Amniotic stem cell (primary cell): ENCODE measurements at regions not wholly inside any gene's neighbourhood (a gene's known extent, or its start where the extent isn't known, plus 50 kb on each side); places are given as distances from the start of the nearest gene placed in this dataset.

ENCODE experiments used
- DNase-seq: peaks from one replicate; lab custom pipeline; 2025; lab: John Stamatoyannopoulos, UW

- no peak for DNase-seq
Observed at GRCh38 chr14:101469382-101470247, 91.7 kb upstream of the DIO3 start.

- DNase-seq = no peak
Observed at GRCh38 chr14:101470266-101470665, 91.0 kb upstream of the DIO3 start.

DNA sequence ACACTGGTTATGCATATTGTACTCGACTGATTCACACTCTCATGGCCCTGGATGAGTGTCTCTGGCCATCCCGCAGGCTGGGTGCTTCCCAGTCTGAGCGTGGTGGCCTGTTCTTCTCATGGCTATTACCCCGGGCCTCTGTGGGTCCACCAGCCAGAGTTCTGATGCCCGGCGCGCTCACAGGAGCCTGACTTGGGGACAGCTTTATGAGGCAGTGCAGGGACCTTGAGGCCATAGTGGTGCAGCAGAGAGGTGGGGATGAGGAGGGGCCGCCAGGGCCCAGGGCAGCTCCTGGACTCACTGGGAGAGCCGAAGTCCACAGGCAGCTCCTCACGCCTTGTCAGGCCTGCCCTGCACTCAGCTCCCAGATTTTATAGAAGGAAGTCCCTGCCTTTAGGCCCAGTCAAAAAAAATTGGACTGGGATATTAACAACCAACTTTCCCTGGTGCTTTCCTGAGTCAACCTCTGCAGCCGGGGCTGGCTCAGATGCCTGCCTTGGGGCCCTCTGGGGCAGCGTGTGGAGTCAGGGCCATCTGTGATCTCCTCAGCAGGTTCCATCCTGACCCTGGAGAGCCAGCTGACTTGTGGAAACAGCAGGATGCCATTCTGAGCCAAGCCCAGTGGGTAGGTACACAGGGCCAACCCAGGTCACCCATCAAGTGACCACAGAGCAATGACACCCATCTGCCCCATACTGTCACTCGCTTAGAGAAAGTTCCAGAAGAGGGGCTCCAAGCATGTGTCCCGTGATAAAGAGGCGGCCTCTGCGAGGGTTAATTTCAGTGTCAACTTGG lies 89.4 kb upstream of the DIO3 start:
- no peak for DNase-seq

DNA sequence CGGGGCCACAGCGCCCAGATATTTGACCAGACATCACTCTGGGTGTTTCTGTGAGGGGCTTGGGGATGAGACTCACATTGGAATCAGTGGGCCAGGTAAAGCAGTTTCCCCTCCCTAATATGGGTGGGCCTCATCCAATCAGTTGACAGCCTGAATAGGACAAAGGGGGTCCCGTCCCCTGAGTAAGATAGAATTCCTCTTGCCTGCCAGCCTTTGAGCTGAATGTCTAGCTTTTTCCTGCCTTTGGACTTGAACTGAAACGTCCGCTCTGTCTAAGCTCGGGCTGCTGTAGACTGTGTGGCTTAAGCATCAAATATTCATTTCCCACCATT lies 88.8 kb upstream of the DIO3 start:
- no peak for DNase-seq

GRCh38 chr14:101473045-101473729 lies 88.1 kb upstream of the DIO3 start:
- DNase-seq = no peak

- no peak for DNase-seq
Observed at GRCh38 chr14:101473795-101474562, 87.3 kb upstream of the DIO3 start.

DNA sequence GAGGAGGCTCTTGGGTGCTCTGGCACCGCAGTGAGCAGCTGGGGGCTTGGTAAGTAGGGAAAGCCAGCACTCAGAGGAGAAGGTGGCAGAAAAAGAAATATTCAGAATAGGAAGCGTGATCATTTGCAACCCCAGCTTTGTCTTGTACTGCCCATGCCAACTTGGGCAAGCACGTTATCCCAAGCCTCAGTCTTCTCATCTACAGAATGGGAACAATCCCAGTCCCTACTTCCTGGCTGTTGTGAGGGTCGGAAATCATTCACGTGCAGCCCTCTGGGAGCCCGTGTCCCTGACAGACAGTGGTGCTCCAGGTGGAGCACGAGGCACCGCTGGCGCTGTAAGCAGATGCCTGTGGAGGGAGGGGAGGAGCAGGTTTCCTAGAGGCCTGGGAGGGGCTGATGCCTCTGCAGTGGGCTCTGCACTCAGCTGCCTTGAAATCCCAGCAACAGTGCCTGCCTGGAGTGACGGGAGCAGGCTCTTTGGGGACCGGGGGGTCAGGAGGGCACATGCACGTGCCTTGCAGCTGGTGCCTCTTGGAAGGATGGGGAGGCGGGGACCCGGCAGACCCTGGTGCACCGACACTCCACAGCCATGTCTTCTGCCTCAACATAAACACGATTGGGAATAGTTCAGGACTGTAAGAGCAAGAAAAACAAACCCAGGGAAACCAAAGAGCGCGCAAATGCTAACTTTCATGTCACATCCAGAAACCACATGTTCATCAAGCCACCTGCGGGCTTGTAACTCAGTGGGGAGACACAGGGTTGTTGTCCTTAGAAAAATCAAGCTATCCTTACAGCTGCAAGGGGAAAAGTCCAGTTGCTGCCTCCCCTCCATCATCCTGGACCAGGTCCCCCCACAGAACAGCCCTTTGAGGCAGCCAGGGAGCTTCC lies 86.5 kb upstream of the DIO3 start:
- no peak for DNase-seq

- DNase-seq = no peak
Observed at GRCh38 chr14:101475456-101476257, 85.6 kb upstream of the DIO3 start.

- no peak for DNase-seq
Observed at GRCh38 chr14:101476258-101476915, 84.9 kb upstream of the DIO3 start.

GRCh38 chr14:101476916-101477553 lies 84.3 kb upstream of the DIO3 start:
- DNase-seq = no peak

- DNase-seq = no peak
Observed at GRCh38 chr14:101477648-101478047, 83.6 kb upstream of the DIO3 start.

- no peak for DNase-seq
Observed at GRCh38 chr14:101478096-101478495, 83.2 kb upstream of the DIO3 start.

- no peak for DNase-seq
Observed at GRCh38 chr14:101478796-101479410, 82.4 kb upstream of the DIO3 start.

- DNase-seq = no peak
Observed at GRCh38 chr14:101480022-101480746, 81.1 kb upstream of the DIO3 start.

DNA sequence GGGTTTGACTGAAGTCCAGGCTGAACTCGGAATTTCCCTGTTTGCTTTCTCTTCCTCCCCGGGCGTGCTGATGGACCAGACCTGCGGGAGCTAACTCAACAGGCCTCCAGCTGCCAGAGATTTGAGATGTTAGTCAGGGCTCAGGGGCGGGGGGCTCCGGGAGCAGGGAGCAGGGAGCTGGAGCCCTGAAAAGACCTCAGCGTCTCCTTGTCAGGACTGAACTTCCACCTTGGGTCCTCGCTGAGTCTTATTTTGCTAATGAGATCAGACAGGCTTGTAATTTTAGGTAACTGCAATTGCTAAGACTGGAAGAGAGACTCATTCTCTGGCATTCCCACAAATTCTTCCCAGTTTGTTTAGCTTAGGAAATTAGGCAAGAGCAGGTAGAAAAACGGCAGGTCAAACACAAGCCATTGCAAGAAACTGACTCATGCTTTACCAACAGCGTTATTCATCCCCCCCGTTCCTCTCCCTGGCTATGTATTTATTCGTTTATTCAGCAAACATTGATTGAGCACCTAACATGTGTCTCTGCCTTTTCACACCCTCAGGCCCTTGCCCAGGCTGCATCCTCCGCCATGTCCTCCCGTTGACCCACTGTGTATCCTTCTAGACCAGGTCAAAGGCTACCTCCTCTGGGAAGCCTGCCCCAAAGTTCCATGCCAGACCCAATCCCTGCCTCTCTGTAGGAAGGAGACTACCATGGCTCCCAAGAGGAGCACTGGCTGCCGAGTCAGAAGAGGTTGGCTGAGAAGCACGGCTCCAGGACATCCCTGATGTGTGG lies 80.4 kb upstream of the DIO3 start:
- no peak for DNase-seq

DNA sequence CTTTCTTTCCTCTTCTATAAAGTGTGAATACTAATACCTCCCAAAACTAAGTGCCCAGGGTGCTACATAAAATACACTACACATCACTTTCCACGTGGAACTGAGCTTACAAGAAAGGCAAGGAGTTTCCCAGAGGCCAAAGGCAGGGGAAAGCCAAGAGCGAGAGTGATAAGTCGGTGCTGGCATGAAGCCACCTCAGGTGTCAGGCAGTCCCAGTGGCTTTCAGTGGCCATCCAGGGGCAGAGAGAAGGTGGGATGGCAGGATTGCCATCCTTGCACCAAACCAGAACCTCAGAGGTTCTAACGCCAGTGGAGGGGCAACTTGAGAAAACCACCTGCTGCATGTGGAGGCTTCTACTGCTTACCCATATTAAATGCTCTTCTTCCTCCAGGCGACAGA lies 79.7 kb upstream of the DIO3 start:
- no peak for DNase-seq

DNA sequence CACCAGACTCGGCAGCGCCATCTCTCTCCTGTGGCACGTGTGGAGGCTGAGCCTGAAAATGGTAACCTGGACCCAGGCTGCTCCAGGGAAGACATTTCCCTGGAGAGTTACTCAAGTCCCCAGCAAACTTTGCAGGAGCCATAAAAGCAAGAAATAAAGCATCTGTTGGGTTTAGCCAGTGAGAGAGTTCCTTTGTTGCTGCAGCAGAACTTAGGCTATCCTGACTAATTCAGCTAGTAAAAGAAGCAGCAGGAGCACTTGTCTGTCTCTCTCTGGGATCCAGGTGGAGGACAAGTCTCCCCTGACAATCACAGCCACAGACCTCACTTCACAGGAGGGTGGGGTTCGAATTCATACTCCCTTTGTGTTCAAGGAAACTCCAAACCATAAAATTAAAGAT lies 79.2 kb upstream of the DIO3 start:
- no peak for DNase-seq
